ENCODE measurements at regions not wholly inside any gene's neighbourhood (a gene's known extent, or its start where the extent isn't known, plus 50 kb on each side); places are given as distances from the start of the nearest gene placed in this dataset.

GRCh38 chr11:25602959-25603358, 729.0 kb upstream of the ANO3 start:
- Histone ChIP-seq H3K4me3 (ENCODE audit: low read depth, low read length, poor library complexity, severe bottlenecking) (no peak overlapping the region), H3K27me3 (ENCODE audit: insufficient read depth, low read length) (no peaks in the 10 kb centered on the region), H3F3A (ENCODE audit: insufficient read depth, low read length) (no peaks in the 10 kb centered on the region), H3K4me1 (ENCODE audit: insufficient read depth, low read length, severe bottlenecking) (no peaks in the 10 kb centered on the region), H3K36me3 (ENCODE audit: insufficient read depth, low read length) (no peaks in the 10 kb centered on the region), H4K20me1 (ENCODE audit: insufficient read depth, low read length) (no peaks in the 10 kb centered on the region), H3K27ac (ENCODE audit: low read depth, low read length, poor library complexity, severe bottlenecking) (no peak overlapping the region), H3K9ac (ENCODE audit: low read length) (no peak overlapping the region), H2AFZ (ENCODE audit: low read length) (no peak overlapping the region), H3K9me2 (ENCODE audit: low read depth, low read length) (no peaks in the 10 kb centered on the region), H3K9me3 (ENCODE audit: low read length) (no peaks in the 10 kb centered on the region), H3K79me2 (ENCODE audit: insufficient read depth, low read length) (no peaks in the 10 kb centered on the region), H3K4me2 (ENCODE audit: low read length) (no peak overlapping the region)
- TF ChIP-seq EZH2 (IDR thresholded peaks at IDR 0.05; ENCODE audit: borderline replicate concordance, low read length) (no peak), CTCF (IDR thresholded peaks at IDR 0.05; ENCODE audit: low read length) (no peak)

GRCh38 chr11:25612806-25613205, 719.1 kb upstream of the ANO3 start:
- no peak overlapping the region for H3K27ac ChIP-seq (ENCODE audit: low read depth, low read length, poor library complexity, severe bottlenecking)
- H3K4me2 ChIP-seq (ENCODE audit: low read length), result no peak overlapping the region
- H3K4me1 ChIP-seq (ENCODE audit: insufficient read depth, low read length, severe bottlenecking), result no peaks in the 10 kb centered on the region
- no peaks in the 10 kb centered on the region for H3K36me3 ChIP-seq (ENCODE audit: insufficient read depth, low read length)
- no peaks in the 10 kb centered on the region for H3K27me3 ChIP-seq (ENCODE audit: insufficient read depth, low read length)
- H2AFZ ChIP-seq (ENCODE audit: low read length), result no peak overlapping the region
- no peaks in the 10 kb centered on the region for H3K79me2 ChIP-seq (ENCODE audit: insufficient read depth, low read length)
- H3K9me3 ChIP-seq (ENCODE audit: low read length), result no peaks in the 10 kb centered on the region
- no peaks in the 10 kb centered on the region for H3K9me2 ChIP-seq (ENCODE audit: low read depth, low read length)
- no peak overlapping the region for H3K4me3 ChIP-seq (ENCODE audit: low read depth, low read length, poor library complexity, severe bottlenecking)
- H3F3A ChIP-seq (ENCODE audit: insufficient read depth, low read length), result no peaks in the 10 kb centered on the region
- no peaks in the 10 kb centered on the region for H4K20me1 ChIP-seq (ENCODE audit: insufficient read depth, low read length)
- no peak for TF ChIP-seq EZH2 (IDR thresholded peaks at IDR 0.05; ENCODE audit: borderline replicate concordance, low read length)
- no peak for TF ChIP-seq CTCF (IDR thresholded peaks at IDR 0.05; ENCODE audit: low read length)
- no peak overlapping the region for H3K9ac ChIP-seq (ENCODE audit: low read length)

GRCh38 chr11:25613451-25613850, 718.5 kb upstream of the ANO3 start:
- no peaks in the 10 kb centered on the region for H3K79me2 ChIP-seq (ENCODE audit: insufficient read depth, low read length)
- H3K4me1 ChIP-seq (ENCODE audit: insufficient read depth, low read length, severe bottlenecking), result no peaks in the 10 kb centered on the region
- H3F3A ChIP-seq (ENCODE audit: insufficient read depth, low read length), result no peaks in the 10 kb centered on the region
- no peak for TF ChIP-seq CTCF (IDR thresholded peaks at IDR 0.05; ENCODE audit: low read length)
- TF ChIP-seq EZH2 (IDR thresholded peaks at IDR 0.05; ENCODE audit: borderline replicate concordance, low read length), result no peak
- H3K9ac ChIP-seq (ENCODE audit: low read length), result no peak overlapping the region
- H3K27ac ChIP-seq (ENCODE audit: low read depth, low read length, poor library complexity, severe bottlenecking), result no peak overlapping the region
- H3K9me3 ChIP-seq (ENCODE audit: low read length), result no peaks in the 10 kb centered on the region
- H3K4me2 ChIP-seq (ENCODE audit: low read length), result no peak overlapping the region
- H3K27me3 ChIP-seq (ENCODE audit: insufficient read depth, low read length), result no peaks in the 10 kb centered on the region
- H3K36me3 ChIP-seq (ENCODE audit: insufficient read depth, low read length), result no peaks in the 10 kb centered on the region
- H4K20me1 ChIP-seq (ENCODE audit: insufficient read depth, low read length), result no peaks in the 10 kb centered on the region
- no peaks in the 10 kb centered on the region for H3K9me2 ChIP-seq (ENCODE audit: low read depth, low read length)
- H2AFZ ChIP-seq (ENCODE audit: low read length), result no peak overlapping the region
- no peak overlapping the region for H3K4me3 ChIP-seq (ENCODE audit: low read depth, low read length, poor library complexity, severe bottlenecking)
